GM21381 (cell line): ENCODE measurements at regions not wholly inside any gene's neighbourhood (a gene's known extent, or its start where the extent isn't known, plus 50 kb on each side); places are given as distances from the start of the nearest gene placed in this dataset.

Experiments
- ATAC-seq: cut with Tn5 transposase; IDR thresholded peaks from one replicate; pipeline ENCODE4 v1.9.1; 2021; ENCODE audit warnings: mild to moderate bottlenecking, moderate library complexity; ENCODE audit not compliant: unreplicated experiment

DNA sequence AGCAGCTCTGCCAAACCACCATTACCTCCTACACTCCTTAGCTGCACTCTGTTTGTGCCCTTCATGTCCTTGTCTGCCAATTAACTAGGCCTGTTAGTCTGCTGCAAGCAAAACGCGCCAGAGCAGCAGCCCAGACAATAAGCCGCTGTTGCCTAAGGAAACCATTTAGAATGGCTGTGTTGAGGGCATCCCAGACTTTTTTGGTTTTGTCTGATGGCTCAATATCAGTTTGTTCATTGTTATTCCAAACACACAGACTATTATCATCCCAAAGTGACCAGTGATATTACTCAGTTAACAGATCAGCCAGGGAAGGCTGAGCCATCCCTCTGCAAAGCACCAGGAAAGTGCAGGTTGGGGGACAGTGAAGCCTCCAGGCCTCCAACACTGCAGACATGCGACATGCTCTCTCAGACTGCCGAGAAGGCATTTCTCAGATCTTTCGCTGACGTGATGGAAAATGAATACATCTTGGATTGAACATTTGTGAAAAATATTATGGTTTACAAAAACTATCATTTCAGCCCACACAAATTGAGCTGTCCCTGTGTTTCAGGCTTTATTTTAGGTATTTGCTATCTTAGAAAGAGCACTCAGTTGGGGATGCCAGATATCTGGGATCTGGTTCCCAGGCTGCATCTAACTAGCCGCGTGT, 182.0 kb upstream of the HNRNPA3 start:
- ATAC-seq, result no peak

DNA sequence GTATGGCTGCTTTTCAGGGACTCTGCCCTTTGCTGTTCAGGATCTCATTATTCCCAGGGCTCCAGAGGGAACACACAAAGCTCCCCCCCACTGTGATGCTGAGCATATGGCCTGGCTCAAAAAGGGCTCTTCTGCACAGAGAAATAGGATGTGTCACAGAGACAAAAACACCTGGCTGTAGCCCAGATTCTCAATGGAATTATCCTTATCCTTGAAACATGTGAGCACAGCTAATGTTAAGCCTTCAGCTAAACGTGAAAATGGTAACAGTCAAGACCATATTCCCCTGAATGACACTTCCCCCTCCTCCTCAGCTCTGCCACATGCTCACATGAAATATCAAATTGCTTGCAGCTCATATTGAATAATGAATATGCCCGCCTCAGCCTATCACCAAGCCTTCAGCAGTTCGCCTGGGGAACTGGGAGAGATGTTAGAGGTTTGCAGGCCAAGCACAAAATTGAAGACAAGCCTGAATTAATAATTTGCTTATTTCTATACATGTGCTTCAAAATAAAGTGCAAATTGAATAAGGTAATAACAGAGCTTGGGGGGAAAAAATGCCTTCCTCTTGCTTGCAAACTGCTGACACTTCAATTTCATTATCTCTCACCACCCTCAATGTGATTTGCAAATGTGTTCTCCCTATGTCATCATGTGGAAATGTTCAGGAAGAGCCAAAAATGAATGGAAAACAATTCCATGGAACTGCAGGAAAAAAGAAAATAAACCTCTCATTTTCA, 181.0 kb upstream of the HNRNPA3 start:
- ATAC-seq, result no peak

DNA sequence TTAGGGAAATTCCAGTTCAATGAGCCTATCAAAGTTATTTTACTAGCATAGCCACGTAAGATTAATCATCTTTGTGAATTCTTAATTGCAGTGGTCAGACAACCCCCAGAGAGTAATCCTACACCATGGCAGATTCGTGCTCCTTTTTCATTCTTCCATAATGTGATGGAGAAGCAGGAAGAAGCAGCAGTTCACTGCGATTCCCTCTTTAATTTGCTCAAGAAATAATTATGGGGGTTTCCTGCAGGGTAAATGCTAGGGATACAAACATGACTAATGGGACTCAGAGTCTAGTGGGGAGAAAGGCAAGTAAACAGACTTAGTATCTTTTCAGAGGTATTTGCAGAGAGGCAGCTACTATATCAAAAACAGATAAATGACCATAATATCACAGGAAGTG, 175.8 kb upstream of the HNRNPA3 start:
- no peak for ATAC-seq

DNA sequence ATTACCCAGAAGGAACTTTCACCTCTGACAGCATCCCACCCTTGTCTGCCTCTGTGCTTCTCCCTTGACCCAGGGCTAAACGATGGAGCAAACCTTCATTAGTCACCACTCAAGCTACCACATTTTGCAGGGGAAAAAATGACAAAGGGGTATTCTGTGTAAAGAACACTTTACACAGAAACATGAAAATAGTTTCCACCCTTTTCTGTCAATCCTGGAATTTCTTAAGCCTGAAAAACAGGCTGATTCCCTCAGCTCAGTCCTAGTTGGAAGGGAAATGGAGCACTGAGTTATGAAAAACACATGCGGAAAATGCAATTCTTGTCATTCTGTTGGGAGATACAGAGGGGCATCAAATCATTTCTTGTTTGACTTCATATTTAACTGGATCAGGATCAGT, 175.0 kb upstream of the HNRNPA3 start:
- ATAC-seq, result no peak

DNA sequence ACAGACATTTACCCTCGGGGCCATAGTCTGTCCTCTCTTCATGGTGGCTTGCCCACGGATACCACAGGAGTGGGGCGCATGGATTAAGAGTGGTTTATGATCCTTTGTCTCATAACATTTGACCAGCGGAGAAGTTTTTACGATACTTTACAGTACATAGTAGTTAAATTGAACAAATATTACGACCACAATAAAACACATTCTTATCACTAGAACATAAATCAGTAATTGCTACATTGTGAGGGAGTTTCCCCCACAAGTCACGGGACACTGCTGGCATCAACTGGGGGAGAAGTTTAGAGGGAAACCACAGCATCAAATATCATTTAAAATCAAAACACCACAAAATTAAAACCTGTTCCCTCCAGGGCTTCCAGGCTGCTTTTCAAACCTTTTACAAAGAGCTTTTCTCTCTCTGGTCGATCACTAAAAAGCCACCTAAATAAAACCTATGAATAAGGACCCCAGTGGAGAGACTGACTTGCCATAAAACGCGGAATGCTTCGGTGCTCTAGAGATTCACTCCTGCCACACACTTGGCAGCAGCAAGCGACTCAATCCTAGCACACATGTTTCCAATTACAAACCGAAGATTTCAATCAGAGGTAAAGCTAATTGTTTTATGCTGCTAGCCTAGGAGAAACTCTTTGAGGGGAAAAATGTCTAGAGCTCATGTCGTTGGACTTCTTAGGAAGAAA, 173.7 kb upstream of the HNRNPA3 start:
- ATAC-seq, result no peak

DNA sequence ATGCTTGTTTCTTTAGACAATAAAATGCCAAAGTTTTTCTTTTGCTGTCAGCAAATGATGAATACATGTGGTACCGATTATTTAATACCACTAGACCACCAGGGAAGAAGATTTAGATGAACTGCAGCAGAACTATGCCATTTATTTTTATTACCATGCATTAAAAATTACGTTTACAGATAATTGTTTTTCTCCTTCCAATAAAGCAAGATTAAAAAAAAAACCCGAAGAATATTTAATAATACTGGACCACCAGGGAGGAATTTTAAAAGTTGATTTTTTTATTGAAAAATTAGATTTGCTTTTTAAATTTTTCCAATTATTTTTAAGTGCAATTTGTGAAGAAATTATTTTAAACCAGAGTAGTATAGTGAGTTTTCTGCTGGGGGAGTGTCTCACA, 170.3 kb upstream of the HNRNPA3 start:
- ATAC-seq, result no peak

DNA sequence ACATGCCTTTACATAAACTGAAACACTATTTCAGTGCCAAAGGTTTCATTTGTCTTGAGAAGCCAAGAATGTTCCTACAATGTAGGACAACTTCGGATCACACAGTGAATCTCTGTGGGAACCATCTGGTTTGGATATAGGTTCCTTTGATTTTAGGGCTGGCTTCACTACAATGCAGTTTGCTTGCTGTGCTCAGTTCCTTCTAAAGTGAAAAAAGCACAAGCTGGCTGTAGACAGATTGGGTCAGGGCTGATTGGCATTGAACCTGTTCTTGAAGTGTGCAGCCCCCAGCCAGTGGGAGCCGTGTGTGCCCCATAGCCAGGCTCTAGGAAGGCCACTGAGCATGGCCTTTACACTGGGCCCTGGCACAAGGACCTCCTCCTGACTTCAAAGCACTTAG, 167.9 kb upstream of the HNRNPA3 start:
- ATAC-seq, result no peak

DNA sequence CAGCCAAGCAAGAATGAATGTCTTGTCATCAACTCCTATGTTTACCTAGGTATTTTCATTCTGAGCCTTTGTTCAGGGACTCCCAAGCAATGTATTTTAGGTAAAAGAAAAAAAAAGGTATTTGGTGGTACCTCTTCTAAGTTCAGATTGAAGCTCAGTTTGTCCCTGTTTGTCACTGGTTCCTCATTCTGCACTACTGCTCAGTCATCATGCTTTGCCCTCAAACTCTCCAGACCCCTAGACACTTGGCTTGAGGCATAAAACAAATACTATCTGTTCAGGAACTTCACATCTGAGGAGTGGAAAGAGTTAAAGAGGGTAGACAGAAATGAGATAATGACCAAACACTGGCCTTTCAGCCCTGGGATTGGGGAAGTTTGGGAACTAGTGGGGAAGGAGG, 163.6 kb upstream of the HNRNPA3 start:
- no peak for ATAC-seq

DNA sequence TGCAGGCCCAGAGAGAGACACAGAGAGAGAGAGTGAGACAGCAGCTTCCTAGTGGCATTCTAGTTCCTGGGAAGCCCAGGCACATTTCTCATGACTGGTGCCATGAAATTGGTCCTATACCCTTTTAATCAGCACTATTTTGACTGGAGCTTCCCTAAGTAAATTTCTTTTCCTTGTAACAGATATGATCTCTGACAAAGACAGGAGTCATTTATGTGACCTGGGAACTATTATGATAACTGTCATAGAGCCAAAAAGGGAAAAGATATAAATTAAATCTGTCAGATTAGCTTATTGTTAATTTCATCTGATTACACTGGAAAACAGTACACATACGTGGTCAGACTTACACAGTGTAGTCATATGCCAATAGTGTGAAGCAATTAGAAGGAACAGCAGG, 161.3 kb upstream of the HNRNPA3 start:
- no peak for ATAC-seq

DNA sequence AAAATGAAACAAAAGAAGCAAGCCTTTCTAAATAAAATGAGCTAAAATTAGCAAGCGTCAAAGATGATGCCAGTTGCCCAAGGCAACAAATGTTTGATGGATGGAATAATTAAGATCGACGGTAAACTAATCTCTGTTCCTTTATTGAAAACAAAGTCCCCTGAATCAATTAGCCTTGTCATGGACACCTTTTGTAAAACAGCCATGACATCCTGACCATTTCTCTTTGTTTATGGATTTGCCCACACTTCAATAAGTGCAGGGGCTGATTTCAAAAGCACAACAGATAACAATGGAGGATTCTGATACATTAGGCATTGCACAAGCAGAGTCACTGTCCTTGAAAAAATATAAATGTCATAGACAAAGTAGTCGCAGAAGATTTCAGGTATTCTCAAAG, 160.1 kb upstream of the HNRNPA3 start:
- ATAC-seq, result no peak

DNA sequence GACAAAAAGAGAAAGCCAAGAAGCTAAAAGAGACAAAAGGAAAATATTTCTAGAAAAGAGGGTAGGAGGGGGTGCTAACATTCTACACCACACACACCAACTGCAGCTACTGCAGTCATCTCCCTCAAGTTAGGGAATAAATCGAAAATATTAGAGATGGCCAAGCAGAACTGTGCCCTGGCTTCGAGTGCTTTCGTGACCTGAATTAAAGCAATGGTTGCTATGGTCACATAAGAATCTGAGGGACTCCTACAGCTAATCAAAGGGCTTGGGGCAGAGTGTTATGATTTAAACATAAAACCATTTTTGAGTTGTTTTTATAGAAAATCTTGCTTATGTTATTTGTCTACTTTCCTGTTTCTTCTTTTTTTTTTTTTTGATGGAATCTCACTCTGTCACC, 159.6 kb upstream of the HNRNPA3 start:
- no peak for ATAC-seq

DNA sequence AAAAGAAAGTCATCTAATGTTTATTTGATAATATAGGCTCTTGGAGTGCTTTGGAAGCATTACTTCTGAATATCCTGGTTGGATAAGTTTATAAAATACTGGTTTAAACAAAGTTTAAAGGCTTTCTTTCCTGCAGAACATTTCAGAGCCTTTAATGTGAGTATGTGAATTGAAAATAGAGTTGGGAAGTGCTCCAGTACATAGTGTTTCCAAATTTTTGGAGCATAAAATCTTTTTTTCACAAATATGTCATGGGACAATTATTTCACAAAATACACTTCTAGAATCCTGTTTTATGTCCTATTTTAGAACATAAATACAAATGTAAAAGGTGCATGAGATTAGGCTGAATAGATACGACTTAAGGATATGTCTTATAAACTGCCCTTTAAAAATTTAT, 158.9 kb upstream of the HNRNPA3 start:
- no peak for ATAC-seq

DNA sequence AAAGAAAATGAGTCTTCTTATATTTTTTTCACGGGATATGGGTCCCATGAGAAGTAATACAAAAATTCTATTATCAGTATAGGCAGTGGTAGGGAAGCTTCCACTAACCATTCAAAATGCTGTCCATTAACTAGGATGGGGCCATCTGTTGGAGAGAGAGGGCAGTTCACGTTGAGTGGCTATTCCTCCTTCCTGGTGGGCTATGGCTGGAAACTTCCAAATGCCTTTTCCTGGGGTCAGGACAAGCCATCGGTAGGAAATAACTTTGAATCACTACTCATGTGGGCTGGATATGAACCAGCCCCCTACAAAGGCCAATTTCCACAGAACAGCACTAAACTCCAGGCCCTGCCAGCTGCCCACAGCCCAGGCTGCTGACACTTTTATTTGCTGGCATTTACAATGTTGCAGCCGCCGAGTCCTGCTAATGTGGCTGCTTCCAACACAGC, 156.1 kb upstream of the HNRNPA3 start:
- ATAC-seq, result no peak

DNA sequence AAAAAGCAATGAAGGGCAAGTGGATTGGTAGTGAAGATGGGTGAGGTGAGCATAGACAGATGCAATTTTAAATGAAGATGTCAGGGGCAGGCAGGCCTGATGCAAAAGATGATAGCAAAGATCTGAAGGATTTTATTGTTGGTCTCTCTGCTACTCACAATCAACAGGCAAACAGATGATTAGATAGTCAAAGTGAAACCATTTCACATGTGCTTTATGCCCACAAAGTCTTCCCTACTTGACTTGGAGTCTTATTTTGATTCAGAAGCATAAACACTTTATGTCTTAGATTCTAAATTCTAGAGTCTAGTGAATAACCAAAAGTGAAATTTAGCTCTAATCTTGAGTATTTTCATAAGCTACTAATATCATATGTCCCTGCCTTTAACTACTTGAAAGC, 153.8 kb upstream of the HNRNPA3 start:
- peak; percentile 78 for ATAC-seq

DNA sequence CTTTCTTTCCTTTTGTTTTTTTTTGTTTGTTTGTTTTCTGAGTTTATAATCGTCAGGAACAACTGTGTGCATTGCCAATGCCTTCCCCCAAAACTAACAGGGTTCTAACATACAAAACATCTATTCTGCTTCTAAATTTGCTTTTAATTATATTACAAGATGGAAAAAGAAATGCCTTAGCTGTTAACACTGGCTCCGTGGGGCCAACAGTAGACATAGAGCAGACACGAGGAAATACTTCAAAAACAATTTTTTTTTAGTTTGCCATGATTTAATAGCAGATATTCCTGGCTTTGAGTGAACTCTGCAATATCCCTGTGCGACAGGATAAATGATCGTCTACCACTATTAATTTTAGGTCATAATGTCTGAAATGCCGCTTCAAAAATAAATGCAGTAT, 153.3 kb upstream of the HNRNPA3 start:
- no peak for ATAC-seq

DNA sequence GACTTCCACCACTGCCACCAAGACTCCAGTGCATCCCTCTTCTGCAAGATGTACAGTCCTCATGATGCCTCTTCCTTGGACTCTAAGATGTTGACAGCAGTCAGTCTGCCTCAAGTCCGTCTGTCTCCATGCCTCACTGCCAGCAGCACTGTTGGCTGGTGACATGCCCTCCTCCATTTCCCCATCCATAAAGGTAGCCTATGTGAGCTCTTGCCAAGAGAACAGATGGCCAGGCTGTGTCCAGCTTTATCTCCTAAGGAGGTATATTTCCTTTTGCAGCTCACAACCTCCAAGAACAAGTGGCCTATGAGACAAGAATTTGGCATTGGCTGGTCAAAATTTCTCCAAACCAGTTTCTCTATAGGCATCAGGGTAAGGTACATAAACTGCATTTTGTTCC, 149.3 kb upstream of the HNRNPA3 start:
- no peak for ATAC-seq

DNA sequence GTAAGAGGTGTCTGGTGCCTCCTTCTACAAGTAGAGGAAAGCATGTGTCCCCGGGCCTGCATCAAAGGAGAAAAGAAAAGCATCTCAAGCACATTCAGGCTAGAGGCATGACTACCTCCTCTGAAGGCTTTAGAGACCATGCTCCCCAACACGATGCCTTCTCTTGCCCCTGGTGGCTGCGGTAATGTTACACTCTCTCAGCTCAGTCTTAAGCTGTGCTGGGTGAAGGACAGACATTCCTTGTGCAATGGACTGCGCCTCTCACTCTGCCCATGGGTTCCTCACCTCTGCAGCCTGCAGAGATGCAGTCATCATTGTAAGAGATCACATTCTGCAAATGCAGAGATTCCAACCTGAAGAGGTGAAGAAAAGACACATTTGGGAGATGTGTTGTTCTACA, 148.2 kb upstream of the HNRNPA3 start:
- no peak for ATAC-seq

DNA sequence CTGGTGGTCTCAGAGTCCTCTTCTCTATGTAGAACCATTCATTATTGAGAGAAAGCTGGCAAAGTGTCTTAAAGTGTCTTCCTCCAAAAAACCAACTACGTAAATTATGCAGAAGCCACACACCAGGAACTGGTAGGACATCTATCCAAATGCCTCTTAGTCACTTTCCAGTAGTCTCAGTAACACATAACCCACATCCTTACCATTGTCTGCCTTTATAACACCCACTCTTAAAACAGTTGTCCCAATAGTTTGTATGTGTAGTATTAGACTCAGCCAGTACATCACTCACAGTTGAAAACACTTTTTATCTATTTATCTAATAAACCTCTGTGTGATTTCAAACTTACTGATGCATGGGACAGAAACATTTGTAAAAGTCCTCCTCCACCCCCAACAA, 143.6 kb upstream of the HNRNPA3 start:
- no peak for ATAC-seq

DNA sequence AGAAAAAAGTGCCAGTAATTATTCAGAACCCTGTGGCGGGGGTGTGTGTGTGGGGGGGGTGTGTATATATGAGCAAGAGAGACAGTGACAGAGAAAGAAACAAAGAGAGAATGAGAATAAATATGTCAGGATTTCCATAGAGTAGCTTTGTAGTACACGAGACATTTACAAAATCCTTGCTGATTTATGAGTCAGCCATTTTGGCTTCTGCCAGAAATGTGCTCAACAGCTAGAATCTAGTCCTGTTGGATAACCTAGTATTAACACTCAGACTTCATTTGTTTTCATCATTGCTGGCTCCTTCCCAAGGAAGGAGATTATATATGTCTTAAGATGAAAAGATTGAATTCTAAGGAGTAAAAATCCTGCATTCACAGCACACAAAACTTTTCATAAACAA, 140.5 kb upstream of the HNRNPA3 start:
- ATAC-seq, result no peak

DNA sequence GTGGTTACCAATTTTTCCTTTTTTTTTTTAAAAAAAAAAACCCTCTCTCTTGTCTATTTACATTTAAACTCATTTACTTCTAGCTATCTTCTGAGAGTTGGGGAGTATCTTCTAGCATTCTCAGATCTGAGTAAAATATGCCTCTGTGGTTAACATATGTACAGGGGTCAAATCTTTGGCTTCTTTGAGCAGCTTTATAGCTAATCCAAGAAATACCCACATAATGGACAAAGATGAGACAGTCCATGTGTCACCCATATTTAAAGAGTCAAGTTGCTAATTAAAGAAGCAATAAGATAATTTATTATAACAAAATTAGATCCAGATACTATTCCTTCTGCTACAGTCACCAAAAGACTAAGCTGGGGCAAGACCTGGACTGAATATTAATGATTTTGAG, 139.0 kb upstream of the HNRNPA3 start:
- ATAC-seq, result no peak

DNA sequence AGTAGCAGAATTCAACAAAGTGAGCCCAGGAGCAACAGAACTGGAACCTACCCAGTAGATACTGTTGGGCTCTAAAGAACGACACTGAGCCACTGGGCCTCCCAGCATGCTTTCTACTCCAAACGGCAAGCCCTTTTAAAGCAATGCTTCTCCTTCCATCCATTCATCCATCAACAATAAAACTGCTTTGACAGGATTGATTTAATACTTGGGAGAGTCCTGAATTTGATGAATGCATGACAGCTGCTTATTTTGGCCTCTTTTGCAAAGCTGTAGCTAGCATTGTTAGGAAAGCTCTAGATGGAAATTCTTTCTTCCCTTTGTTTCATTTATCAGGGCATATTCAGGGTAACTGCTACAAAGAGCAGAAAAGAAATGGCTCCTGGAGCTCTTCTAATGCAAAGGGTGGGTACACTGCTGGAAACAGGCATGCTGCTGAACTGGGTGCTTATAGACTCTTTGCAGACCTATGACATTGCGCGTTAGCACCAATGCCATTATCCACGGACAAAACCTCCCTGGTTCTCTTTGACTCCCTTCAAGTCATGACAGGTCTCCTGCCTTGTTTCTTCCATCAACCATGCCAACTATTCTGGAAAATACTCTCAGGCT, 138.4 kb upstream of the HNRNPA3 start:
- ATAC-seq, result no peak

DNA sequence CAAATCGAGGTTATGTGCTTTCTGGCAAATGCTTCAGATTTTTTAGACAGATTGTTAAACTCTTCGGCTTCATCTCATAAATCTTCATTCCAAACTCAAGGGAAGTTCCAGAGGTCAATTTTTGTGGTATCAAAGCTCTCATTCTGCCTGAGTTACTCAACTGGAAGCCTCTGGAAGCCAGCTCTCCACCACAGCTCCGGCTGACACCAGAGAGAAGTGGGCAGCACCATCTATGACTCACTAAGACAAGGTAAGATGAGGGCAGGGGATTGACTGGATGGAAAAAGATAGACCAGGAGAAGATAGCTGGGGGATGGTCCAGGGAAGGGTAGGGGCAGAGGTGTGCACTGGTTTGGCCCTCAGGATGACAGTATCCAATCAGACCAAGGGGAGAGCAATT, 137.3 kb upstream of the HNRNPA3 start:
- no peak for ATAC-seq
